ENCODE measurements at regions not wholly inside any gene's neighbourhood (a gene's known extent, or its start where the extent isn't known, plus 50 kb on each side); places are given as distances from the start of the nearest gene placed in this dataset.
"Not testable (repeated sequence)": the region's sequence is repeated elsewhere in the genome, so short reads cannot be mapped to it uniquely, and the experiment has no call there.

GRCh38 chr4:177761692-177762091 is 319.5 kb upstream of the AGA start:
- no peak for DNase-seq
- in situ Hi-C loops (cut with HindIII; ENCODE audit: low pct_ligation_motif_present, low pct_unique_long_range_greater_than_20kb, low sequenced_read_pairs) = no loop called here

DNA sequence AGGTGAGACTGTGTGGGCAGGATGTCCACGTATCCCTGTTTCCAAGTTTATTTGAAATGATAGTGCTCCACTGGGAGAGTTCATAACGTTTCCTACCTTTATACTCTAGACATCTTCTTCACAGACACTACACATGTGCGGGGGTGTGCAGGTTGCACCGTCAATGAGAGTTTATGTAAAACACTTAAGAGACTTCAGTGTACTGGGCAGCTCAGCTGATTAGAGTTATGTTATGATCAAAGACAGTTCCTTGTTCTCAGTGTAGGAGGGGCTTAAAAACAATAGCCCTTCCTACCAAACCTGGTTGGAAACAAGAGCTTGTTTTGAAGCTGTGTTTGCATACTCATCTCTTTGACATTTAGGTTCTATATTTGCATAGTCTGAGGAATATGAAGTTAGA is 326.9 kb upstream of the AGA start:
- in situ Hi-C loops (cut with HindIII; ENCODE audit: low pct_ligation_motif_present, low pct_unique_long_range_greater_than_20kb, low sequenced_read_pairs) = no loop called here
- no peak for DNase-seq

DNA sequence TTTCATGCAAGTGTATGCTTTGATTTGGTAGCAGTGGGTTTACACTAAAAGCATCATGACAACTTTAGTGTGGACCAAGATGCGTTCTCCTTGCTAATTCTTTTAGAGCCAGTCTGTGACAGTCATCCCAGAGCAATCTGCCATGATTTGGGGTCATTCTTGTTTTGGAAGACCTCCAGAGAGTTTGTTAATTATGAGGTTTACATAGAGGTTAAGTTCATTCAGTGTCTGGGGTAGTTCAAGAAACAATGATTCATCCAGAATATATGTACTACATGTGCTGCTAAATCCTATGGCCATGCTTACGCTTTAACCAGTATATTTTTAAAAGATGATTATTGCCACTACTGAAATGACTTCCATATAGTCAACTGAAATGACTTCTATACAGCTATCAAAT is 328.5 kb upstream of the AGA start:
- no peak for DNase-seq
- in situ Hi-C loops (cut with HindIII; ENCODE audit: low pct_ligation_motif_present, low pct_unique_long_range_greater_than_20kb, low sequenced_read_pairs) = no loop called here

DNA sequence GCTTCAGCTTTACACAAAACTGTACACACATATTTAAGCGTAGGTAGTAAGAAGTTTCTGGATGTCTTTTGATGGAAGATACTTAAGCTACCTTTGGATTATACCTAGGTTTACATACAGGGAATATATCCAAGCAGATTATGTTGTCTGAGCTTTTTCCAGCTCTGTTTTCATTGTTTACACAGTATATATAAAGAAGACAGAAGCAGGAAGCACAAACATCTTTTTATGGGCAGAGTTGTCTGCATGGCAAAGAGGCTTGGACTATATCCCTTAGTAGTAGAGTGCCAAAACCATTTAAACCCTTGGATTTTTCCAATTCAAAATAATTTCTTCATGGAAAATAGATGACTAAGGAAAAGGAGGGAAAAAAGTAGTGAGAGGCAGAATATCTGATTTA is 329.4 kb upstream of the AGA start:
- no peak for DNase-seq
- in situ Hi-C loops (cut with HindIII; ENCODE audit: low pct_ligation_motif_present, low pct_unique_long_range_greater_than_20kb, low sequenced_read_pairs) = no loop called here

GRCh38 chr4:177778623-177779022 is 336.4 kb upstream of the AGA start:
- no peak for DNase-seq
- in situ Hi-C loops (cut with HindIII; ENCODE audit: low pct_ligation_motif_present, low pct_unique_long_range_greater_than_20kb, low sequenced_read_pairs) = no loop called here

- in situ Hi-C loops (cut with HindIII; ENCODE audit: low pct_ligation_motif_present, low pct_unique_long_range_greater_than_20kb, low sequenced_read_pairs) = no loop called here
- DNase-seq = no peak
Observed at GRCh38 chr4:177785000-177785399, 342.8 kb upstream of the AGA start.

DNA sequence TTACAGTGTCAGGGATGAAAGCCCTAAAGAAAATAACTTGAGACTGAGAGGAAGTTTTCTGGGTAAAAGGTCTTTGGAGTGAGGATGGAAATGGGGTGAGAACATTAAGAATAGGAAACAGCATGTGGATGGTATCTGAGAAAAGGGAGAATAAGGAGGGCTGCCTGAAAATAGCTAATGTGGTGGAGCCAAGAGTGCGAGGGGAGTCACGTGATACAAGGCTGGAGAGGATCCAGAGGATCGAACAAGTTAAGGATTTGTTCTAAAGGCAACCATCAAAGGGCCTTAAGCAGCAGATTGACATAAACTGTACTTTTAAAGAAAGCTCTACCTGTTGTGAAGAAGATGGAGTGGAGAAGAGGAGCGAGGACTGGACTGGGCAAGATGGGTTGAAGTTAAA is 347.4 kb upstream of the AGA start:
- in situ Hi-C loops (cut with HindIII; ENCODE audit: low pct_ligation_motif_present, low pct_unique_long_range_greater_than_20kb, low sequenced_read_pairs) = no loop called here
- DNase-seq = no peak

- in situ Hi-C loops (cut with HindIII; ENCODE audit: low pct_ligation_motif_present, low pct_unique_long_range_greater_than_20kb, low sequenced_read_pairs) = no loop called here
- no peak for DNase-seq
Observed at GRCh38 chr4:177791188-177791587, 349.0 kb upstream of the AGA start.

DNA sequence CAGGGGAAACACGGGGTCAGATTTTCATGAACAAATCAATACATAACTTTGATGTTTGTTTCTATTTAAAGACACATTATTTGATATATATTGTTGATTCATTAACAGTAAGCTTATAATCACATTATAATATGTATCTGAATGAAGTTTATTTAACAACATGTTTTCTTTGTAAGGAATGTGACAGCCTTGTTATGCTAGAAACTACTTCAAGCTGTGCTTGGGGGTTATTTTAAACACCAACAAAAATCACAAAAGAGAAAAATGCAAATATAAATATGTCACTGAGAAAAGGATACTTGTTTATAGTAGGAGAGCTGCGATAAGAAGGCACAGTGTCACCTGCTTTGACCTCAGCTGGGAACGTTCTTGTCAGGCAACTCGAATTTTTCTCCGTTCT is 354.6 kb upstream of the AGA start:
- DNase-seq = no peak
- in situ Hi-C loops (cut with HindIII; ENCODE audit: low pct_ligation_motif_present, low pct_unique_long_range_greater_than_20kb, low sequenced_read_pairs) = no loop called here

DNA sequence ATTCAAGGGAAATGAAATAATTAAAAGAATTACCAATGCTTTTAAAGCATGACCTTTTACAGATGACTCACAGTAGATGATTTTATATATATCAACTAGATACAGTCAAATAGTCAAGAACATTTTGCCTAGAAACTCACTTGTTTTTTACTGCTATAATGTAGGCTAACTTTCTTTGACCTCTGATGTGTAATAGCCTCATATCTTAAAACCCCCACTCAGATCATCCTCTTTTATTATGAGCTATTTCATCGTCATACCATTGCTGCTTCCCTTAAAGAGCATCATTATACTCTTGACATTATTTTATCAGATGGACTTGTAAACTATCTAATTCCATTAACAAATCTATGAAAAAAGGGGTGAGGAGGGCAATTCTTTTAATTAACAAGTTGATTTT is 355.9 kb upstream of the AGA start:
- no peak for DNase-seq
- in situ Hi-C loops (cut with HindIII; ENCODE audit: low pct_ligation_motif_present, low pct_unique_long_range_greater_than_20kb, low sequenced_read_pairs) = no loop called here

DNA sequence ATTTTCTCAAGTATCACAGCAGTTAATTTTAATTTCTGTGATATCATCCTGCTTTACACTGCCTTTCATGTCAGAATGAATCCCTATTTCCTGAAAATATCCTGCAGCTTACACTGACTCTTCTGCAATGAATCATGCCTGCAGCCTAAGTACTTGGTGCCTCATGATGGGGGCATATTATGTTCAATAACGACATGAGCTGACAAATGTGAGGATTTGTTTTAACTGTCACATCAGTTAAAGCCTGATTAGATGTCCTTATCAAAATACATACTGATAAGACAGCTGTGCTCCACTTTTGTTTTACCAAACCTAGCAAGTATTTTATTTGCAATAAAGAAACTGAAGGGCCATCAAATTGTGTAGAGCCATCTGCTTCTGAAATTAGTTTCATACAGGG is 359.9 kb upstream of the AGA start:
- no peak for DNase-seq
- in situ Hi-C loops (cut with HindIII; ENCODE audit: low pct_ligation_motif_present, low pct_unique_long_range_greater_than_20kb, low sequenced_read_pairs) = no loop called here

DNA sequence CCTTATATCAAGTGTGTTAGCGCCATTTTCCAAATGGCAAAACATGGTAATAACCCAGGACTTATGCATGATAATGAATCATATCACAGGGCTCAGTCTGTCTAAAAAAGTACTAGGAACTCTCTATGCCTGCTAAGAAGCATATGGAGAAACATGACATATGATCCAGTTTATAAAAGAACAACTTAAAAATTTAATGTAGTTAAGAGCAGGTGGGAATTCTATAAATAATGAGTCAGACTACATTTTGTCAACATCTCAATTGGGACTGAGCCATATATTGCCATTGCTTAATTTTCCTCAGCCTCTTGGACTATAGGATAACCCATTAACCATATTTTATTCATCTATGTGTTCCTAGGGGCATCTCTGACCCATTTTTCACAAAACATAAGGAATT is 360.4 kb upstream of the AGA start:
- in situ Hi-C loops (cut with HindIII; ENCODE audit: low pct_ligation_motif_present, low pct_unique_long_range_greater_than_20kb, low sequenced_read_pairs) = no loop called here
- DNase-seq = no peak

GRCh38 chr4:177803151-177803550 is 360.9 kb upstream of the AGA start:
- in situ Hi-C loops (cut with HindIII; ENCODE audit: low pct_ligation_motif_present, low pct_unique_long_range_greater_than_20kb, low sequenced_read_pairs) = no loop called here
- DNase-seq = no peak

DNA sequence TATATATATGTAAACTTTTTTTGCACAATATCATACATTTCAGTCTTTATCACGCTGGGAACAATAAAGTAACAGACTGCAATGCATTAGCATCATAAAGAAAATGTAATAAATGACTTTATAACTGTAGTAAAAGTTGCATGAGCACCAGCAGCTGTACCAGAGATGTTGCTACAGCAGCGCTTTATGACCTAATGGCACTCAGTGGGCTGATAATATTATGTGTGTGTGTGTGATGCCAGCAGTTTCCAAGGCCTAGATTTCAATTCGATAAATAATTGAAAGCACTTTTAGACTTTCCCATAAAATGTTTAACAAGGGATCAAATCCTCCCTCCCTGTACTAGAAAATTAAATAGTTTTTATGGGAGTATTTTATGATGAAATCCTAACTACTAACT is 367.6 kb upstream of the AGA start:
- no peak for DNase-seq
- in situ Hi-C loops (cut with HindIII; ENCODE audit: low pct_ligation_motif_present, low pct_unique_long_range_greater_than_20kb, low sequenced_read_pairs) = no loop called here

- in situ Hi-C loops (cut with HindIII; ENCODE audit: low pct_ligation_motif_present, low pct_unique_long_range_greater_than_20kb, low sequenced_read_pairs) = no loop called here
- DNase-seq = no peak
Observed at GRCh38 chr4:177810220-177810619, 368.0 kb upstream of the AGA start.

- in situ Hi-C loops (cut with HindIII; ENCODE audit: low pct_ligation_motif_present, low pct_unique_long_range_greater_than_20kb, low sequenced_read_pairs); DNase-seq: not testable (repeated sequence)
Observed at GRCh38 chr4:177818392-177818791, 376.2 kb upstream of the AGA start.

DNA sequence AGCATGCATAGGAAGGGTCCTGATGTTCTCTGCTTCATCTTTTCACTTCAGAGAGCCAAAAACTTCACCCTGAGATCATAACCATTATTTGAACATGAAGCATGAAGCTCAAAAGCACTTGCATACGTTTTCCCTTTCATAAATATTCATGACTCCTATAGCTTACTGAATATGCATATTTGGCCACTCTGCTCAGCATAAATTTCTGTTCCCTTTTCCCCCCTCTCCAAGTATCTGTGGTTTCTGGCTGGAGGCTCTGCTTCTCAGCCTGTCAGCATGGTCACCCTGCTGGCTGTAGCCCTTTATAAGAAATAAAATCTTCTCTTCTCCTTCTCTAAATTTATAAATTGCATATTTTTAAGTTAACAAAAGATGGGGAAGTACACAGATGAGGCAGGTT is 384.7 kb upstream of the AGA start:
- in situ Hi-C loops (cut with HindIII; ENCODE audit: low pct_ligation_motif_present, low pct_unique_long_range_greater_than_20kb, low sequenced_read_pairs) = no loop called here

GRCh38 chr4:177841258-177841657 is 399.0 kb upstream of the AGA start:
- in situ Hi-C loops (cut with HindIII; ENCODE audit: low pct_ligation_motif_present, low pct_unique_long_range_greater_than_20kb, low sequenced_read_pairs) = no loop called here
- DNase-seq = no peak

More for the DNA sequence above, 384.7 kb upstream of the AGA start:
- DNase-seq = no peak

- DNase-seq = no peak
- in situ Hi-C loops (cut with HindIII; ENCODE audit: low pct_ligation_motif_present, low pct_unique_long_range_greater_than_20kb, low sequenced_read_pairs) = no loop called here
Observed at GRCh38 chr4:177853229-177853628, 411.0 kb upstream of the AGA start.

- DNase-seq = no peak
- in situ Hi-C loops (cut with HindIII; ENCODE audit: low pct_ligation_motif_present, low pct_unique_long_range_greater_than_20kb, low sequenced_read_pairs) = no loop called here
Observed at GRCh38 chr4:177855507-177856197, 413.4 kb upstream of the AGA start.

DNA sequence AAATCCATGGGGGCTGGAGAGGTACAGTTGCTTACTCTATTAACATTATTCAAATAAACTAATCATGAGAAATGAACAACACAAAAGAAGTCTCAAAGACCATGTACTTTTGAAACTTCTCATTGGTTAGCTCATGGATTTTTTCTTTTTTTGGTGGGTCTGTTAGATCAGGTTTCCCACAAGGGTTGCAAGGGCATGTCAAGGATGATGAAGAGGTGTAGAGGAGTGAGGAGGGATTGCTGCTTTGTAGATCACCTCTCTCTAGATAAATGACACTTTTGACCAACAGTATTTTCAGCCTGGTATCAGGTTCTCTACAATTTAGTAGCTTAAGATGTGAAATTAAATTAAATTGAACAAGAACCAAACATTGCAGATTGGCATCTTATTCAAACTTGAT is 417.9 kb upstream of the AGA start:
- in situ Hi-C loops (cut with HindIII; ENCODE audit: low pct_ligation_motif_present, low pct_unique_long_range_greater_than_20kb, low sequenced_read_pairs) = no loop called here
- no peak for DNase-seq
